ENCODE measurements at regions not wholly inside any gene's neighbourhood (a gene's known extent, or its start where the extent isn't known, plus 50 kb on each side); places are given as distances from the start of the nearest gene placed in this dataset.

- TF ChIP-seq CTCF (conservative IDR thresholded peaks at IDR 0.05) = no peak
- no peak overlapping the region for H3K27ac ChIP-seq
These were observed 654.4 kb downstream of the DNAJB9 start for GRCh38 chr7:109224100-109224499.

- H3K27ac ChIP-seq = no peak overlapping the region
- TF ChIP-seq CTCF (conservative IDR thresholded peaks at IDR 0.05) = no peak
These were observed 657.0 kb downstream of the DNAJB9 start for GRCh38 chr7:109226699-109227098.

- H3K27ac ChIP-seq = no peak overlapping the region
- no peak for TF ChIP-seq CTCF (conservative IDR thresholded peaks at IDR 0.05)
These were observed 665.6 kb downstream of the DNAJB9 start for GRCh38 chr7:109235316-109235715.

GRCh38 chr7:109246330-109247077 lies 676.8 kb downstream of the DNAJB9 start:
- TF ChIP-seq CTCF (conservative IDR thresholded peaks at IDR 0.05) = no peak
- peak overlapping the region; percentile 18; the same call in 1 of the 2 replicates for H3K27ac ChIP-seq

- no peak for TF ChIP-seq CTCF (conservative IDR thresholded peaks at IDR 0.05)
- no peak overlapping the region for H3K27ac ChIP-seq
These were observed 687.3 kb downstream of the DNAJB9 start for GRCh38 chr7:109256762-109257560.

GRCh38 chr7:109259151-109259550 lies 689.5 kb downstream of the DNAJB9 start:
- H3K27ac ChIP-seq = no peak overlapping the region
- no peak for TF ChIP-seq CTCF (conservative IDR thresholded peaks at IDR 0.05)

GRCh38 chr7:109261781-109262180 lies 692.1 kb downstream of the DNAJB9 start:
- TF ChIP-seq CTCF (conservative IDR thresholded peaks at IDR 0.05) = no peak
- H3K27ac ChIP-seq = no peak overlapping the region

All from VCaP (cell line).